GM23248 (cell line): ENCODE measurements at regions not wholly inside any gene's neighbourhood (a gene's known extent, or its start where the extent isn't known, plus 50 kb on each side); places are given as distances from the start of the nearest gene placed in this dataset.

Experiments used
- EZH2 ChIP-seq: fragments of 200-600 bp; sonication (generic); IDR thresholded peaks from 2 replicates; pipeline ENCODE4 v1.6.1; 2018; ENCODE audit warnings: antibody characterized with exemption, mild to moderate bottlenecking; ENCODE audit not compliant: insufficient read depth, poor library complexity, severe bottlenecking
- EZH2phosphoT487 ChIP-seq: fragments of 200-600 bp; sonication (generic); IDR thresholded peaks from 2 replicates; pipeline ENCODE4 v1.6.1; 2018; ENCODE audit warnings: antibody characterized with exemption, moderate library complexity, mild to moderate bottlenecking, low read depth; ENCODE audit not compliant: insufficient read depth

GRCh38 chr6:106903299-106903698 lies 71.2 kb downstream of the CD24 start:
- TF ChIP-seq EZH2phosphoT487, result no peak
- no peak for TF ChIP-seq EZH2
